IMR-90 (cell line): ENCODE measurements at regions not wholly inside any gene's neighbourhood (a gene's known extent, or its start where the extent isn't known, plus 50 kb on each side); places are given as distances from the start of the nearest gene placed in this dataset.

Experiments used
- CEBPB ChIP-seq: IDR thresholded peaks from 2 replicates; pipeline ENCODE4 v1.6.1; 2012; ENCODE audit warnings: low read depth, low read length, improper control_type of control experiment
- CHD1 ChIP-seq: IDR thresholded peaks from 2 replicates; pipeline ENCODE4 v1.6.1; 2012; ENCODE audit warnings: low read depth, low read length, improper control_type of control experiment
- CTCF ChIP-seq: conservative IDR thresholded peaks from 2 replicates; pipeline ENCODE4 v1.5.1; 2012; ENCODE audit warnings: mild to moderate bottlenecking, low read depth, low read length, improper control_type of control experiment
- MAFK ChIP-seq: IDR thresholded peaks from 2 replicates; pipeline ENCODE4 v1.6.1; 2012; ENCODE audit warnings: low read depth, low read length, improper control_type of control experiment
- MAZ ChIP-seq: IDR thresholded peaks from 2 replicates; pipeline ENCODE4 v1.6.1; 2012; ENCODE audit warnings: low read depth, mild to moderate bottlenecking, low read length, improper control_type of control experiment, moderate library complexity, borderline replicate concordance
- MXI1 ChIP-seq: IDR thresholded peaks from 2 replicates; pipeline ENCODE4 v1.6.1; 2012; ENCODE audit warnings: low read depth, mild to moderate bottlenecking, low read length, moderate library complexity, borderline replicate concordance
- POLR2A ChIP-seq: IDR thresholded peaks from 2 replicates; pipeline ENCODE4 v1.6.1; 2012; ENCODE audit warnings: mild to moderate bottlenecking, low read depth, low read length
- RCOR1 ChIP-seq: IDR thresholded peaks from 2 replicates; pipeline ENCODE4 v1.6.1; 2012; ENCODE audit warnings: mild to moderate bottlenecking, low read length, improper control_type of control experiment; ENCODE audit not compliant: insufficient replicate concordance
- RFX5 ChIP-seq: IDR thresholded peaks from 2 replicates; pipeline ENCODE4 v1.8.0; 2012; ENCODE audit warnings: low read depth, mild to moderate bottlenecking, low read length, moderate library complexity
- USF2 ChIP-seq: fragments of 150-350 bp; IDR thresholded peaks from 2 replicates; pipeline ENCODE4 v1.6.1; 2017; ENCODE audit warnings: mild to moderate bottlenecking, antibody characterized with exemption, low read length, low read depth

GRCh38 chr1:100791586-100791985 lies 72.0 kb downstream of the VCAM1 start:
- no peak for TF ChIP-seq RFX5
- TF ChIP-seq MAFK: no peak
- no peak for TF ChIP-seq POLR2A
- TF ChIP-seq MXI1: no peak
- TF ChIP-seq CTCF: no peak
- no peak for TF ChIP-seq RCOR1
- peak; percentile 50 for TF ChIP-seq CEBPB
- no peak for TF ChIP-seq USF2
- no peak for TF ChIP-seq MAZ
- TF ChIP-seq CHD1: no peak
